SK-N-SH (cell line): ENCODE measurements at regions not wholly inside any gene's neighbourhood (a gene's known extent, or its start where the extent isn't known, plus 50 kb on each side); places are given as distances from the start of the nearest gene placed in this dataset.

Source experiments
- CTCF ChIA-PET: fragments of 300-600, 350-600 bp; formaldehyde crosslinking; extraction: SDS; loops from one replicate; lab custom pipeline; 2021; lab: Yijun Ruan, JAX
- POLR2A ChIA-PET: fragments of 350-600 bp; sonication (Branson Sonifier 250); formaldehyde crosslinking; extraction: SDS; loops from one replicate; lab custom pipeline; 2020; ENCODE audit warnings: antibody characterized with exemption, inconsistent platforms; lab: Yijun Ruan, JAX
- DNase-seq: peaks from one replicate; pipeline ENCODE4 v3.0.0; 2012
- H2AFZ ChIP-seq: fragments of 200-600 bp; sonication (generic); 2 replicates; pipeline ENCODE4 v1.8.1; 2016; ENCODE audit warnings: antibody characterized with exemption, mild to moderate bottlenecking, low read depth
- H3F3A ChIP-seq: fragments of 200-600 bp; sonication (generic); replicated peaks from 2 replicates; pipeline ENCODE3; 2016; ENCODE audit warnings: antibody characterized with exemption, mild to moderate bottlenecking; ENCODE audit not compliant: insufficient read depth
- H3K27ac ChIP-seq, 2 experiments: fragments of 200-500 bp in 1 of 2; fragments of 200-600 bp in 1 of 2; sonication (Bioruptor generic) in 1 of 2; sonication (generic), shearing (Covaris generic) in 1 of 2; 2 replicates each; pipeline versions ENCODE4 v1.5.1 to v1.6.1; 2014 to 2016; ENCODE audit warnings: low read depth in 2 of 2, inconsistent platforms in 1 of 2, low read length in 1 of 2, mild to moderate bottlenecking in 1 of 2, mixed read lengths in 1 of 2
- H3K27me3 ChIP-seq: fragments of 200-600 bp; sonication (generic), shearing (Covaris generic); 2 replicates; pipeline ENCODE4 v1.6.1; 2016; ENCODE audit warnings: mixed run types; ENCODE audit not compliant: insufficient read depth
- H3K36me3 ChIP-seq, 2 experiments: fragments of 200-500 bp in 1 of 2; fragments of 200-600 bp in 1 of 2; sonication (Bioruptor generic) in 1 of 2; sonication (generic) in 1 of 2; replicated peaks in 1 of 2; 2 replicates each; pipeline versions ENCODE3 to v1.5.1; 2014 to 2016; ENCODE audit warnings: low read length in 1 of 2, mild to moderate bottlenecking in 1 of 2; ENCODE audit not compliant: insufficient read depth in 2 of 2, control insufficient read depth in 1 of 2
- H3K4me1 ChIP-seq, 2 experiments: fragments of 200-500 bp in 1 of 2; fragments of 200-600 bp in 1 of 2; sonication (Bioruptor generic) in 1 of 2; sonication (generic), shearing (Covaris generic) in 1 of 2; 2 replicates each; pipeline versions ENCODE4 v1.5.1 to v1.6.1; 2014 to 2016; ENCODE audit warnings: low read depth in 1 of 2, low read length in 1 of 2, mixed run types in 1 of 2; ENCODE audit not compliant: insufficient read depth in 2 of 2, control insufficient read depth in 1 of 2
- H3K4me2 ChIP-seq: fragments of 200-600 bp; sonication (generic), shearing (Covaris generic); 2 replicates; pipeline ENCODE4 v1.6.1; 2017; ENCODE audit warnings: mixed run types
- H3K4me3 ChIP-seq, 2 experiments: fragments of 200-500 bp in 1 of 2; fragments of 200-600 bp in 1 of 2; sonication (Bioruptor generic) in 1 of 2; sonication (generic), shearing (Covaris generic) in 1 of 2; 2 replicates each; pipeline versions ENCODE4 v1.5.1 to v1.8.1; 2014 to 2016; ENCODE audit warnings: low read depth in 2 of 2, inconsistent platforms in 1 of 2, low read length in 1 of 2, mild to moderate bottlenecking in 1 of 2, mixed read lengths in 1 of 2, moderate library complexity in 1 of 2
- H3K79me2 ChIP-seq: fragments of 200-600 bp; sonication (generic); 2 replicates; pipeline ENCODE4 v1.8.1; 2017; ENCODE audit warnings: mild to moderate bottlenecking; ENCODE audit not compliant: insufficient read depth
- H3K9ac ChIP-seq: fragments of 200-600 bp; sonication (generic); 2 replicates; pipeline ENCODE4 v1.6.1; 2017; ENCODE audit warnings: mixed run types
- H3K9me2 ChIP-seq: fragments of 200-600 bp; sonication (generic); 2 replicates; pipeline ENCODE4 v1.6.1; 2017; ENCODE audit warnings: mixed run types
- H3K9me3 ChIP-seq: fragments of 200-600 bp; sonication (generic); 2 replicates; pipeline ENCODE4 v1.6.1; 2017; ENCODE audit warnings: mixed run types, mild to moderate bottlenecking, moderate library complexity
- H4K20me1 ChIP-seq: fragments of 200-600 bp; sonication (generic); 2 replicates; pipeline ENCODE4 v1.6.1; 2017; ENCODE audit warnings: mild to moderate bottlenecking, mixed run types; ENCODE audit not compliant: insufficient read depth
- CHD2 ChIP-seq: fragments of 150-350 bp; IDR thresholded peaks from 2 replicates; pipeline ENCODE4 v1.6.1; 2018; ENCODE audit warnings: low read length; ENCODE audit not compliant: partially characterized antibody
- CTCF ChIP-seq: fragments of 200-600 bp; sonication (generic); IDR thresholded peaks from 2 replicates; pipeline ENCODE4 v1.6.1; 2017; ENCODE audit warnings: antibody characterized with exemption, mild to moderate bottlenecking, moderate library complexity
- ELF1 ChIP-seq: IDR thresholded peaks from 2 replicates; pipeline ENCODE4 v1.4.0; 2012
- EP300 ChIP-seq, 2 experiments: IDR thresholded peaks; 2 replicates each; pipeline versions ENCODE4 v1.4.0 to v1.6.1; 2012; ENCODE audit warnings: borderline replicate concordance in 1 of 2, low read depth in 1 of 2, low read length in 1 of 2
- FOXJ3 ChIP-seq: sonication (generic); formaldehyde crosslinking; IDR thresholded peaks from 2 replicates; pipeline ENCODE4 v1.5.1; 2020; ENCODE audit warnings: mild to moderate bottlenecking, missing genetic modification reagents
- FOXM1 ChIP-seq: IDR thresholded peaks from 2 replicates; pipeline ENCODE4 v1.4.0; 2012; ENCODE audit warnings: low read depth, mild to moderate bottlenecking
- GABPA ChIP-seq: IDR thresholded peaks from 2 replicates; pipeline ENCODE4 v1.4.0; 2012; ENCODE audit warnings: low read depth, mild to moderate bottlenecking
- GATA2 ChIP-seq: sonication (generic); formaldehyde crosslinking; IDR thresholded peaks from 2 replicates; pipeline ENCODE4 v1.5.0; 2020; ENCODE audit warnings: mild to moderate bottlenecking, missing genetic modification reagents
- JUND ChIP-seq: IDR thresholded peaks from 2 replicates; pipeline ENCODE4 v1.4.0; 2012
- MAX ChIP-seq: IDR thresholded peaks from 2 replicates; pipeline ENCODE4 v1.4.0; 2012; ENCODE audit warnings: low read depth
- MEF2A ChIP-seq: IDR thresholded peaks from 2 replicates; pipeline ENCODE4 v1.4.0; 2012; ENCODE audit warnings: low read depth, borderline replicate concordance
- MXI1 ChIP-seq: IDR thresholded peaks from 2 replicates; pipeline ENCODE4 v1.6.1; 2012; ENCODE audit warnings: mild to moderate bottlenecking, low read depth, low read length, improper control_type of control experiment
- NFIC ChIP-seq: IDR thresholded peaks from 2 replicates; pipeline ENCODE4 v1.4.0; 2012; ENCODE audit warnings: borderline replicate concordance
- NRF1 ChIP-seq: IDR thresholded peaks from 2 replicates; pipeline ENCODE4 v1.6.1; 2012; ENCODE audit warnings: low read depth, mild to moderate bottlenecking, low read length
- POLR2AphosphoS5 ChIP-seq: IDR thresholded peaks from 2 replicates; pipeline ENCODE4 v1.6.1; 2012; ENCODE audit warnings: low read depth, low read length
- RAD21 ChIP-seq: IDR thresholded peaks from 2 replicates; pipeline ENCODE4 v1.6.1; 2012; ENCODE audit warnings: mild to moderate bottlenecking, low read length
- RCOR1 ChIP-seq: fragments of 150-350 bp; IDR thresholded peaks from 2 replicates; pipeline ENCODE4 v1.6.1; 2017; ENCODE audit warnings: antibody characterized with exemption, low read length
- RFX5 ChIP-seq: IDR thresholded peaks from 2 replicates; pipeline ENCODE4 v1.6.1; 2012; ENCODE audit warnings: mild to moderate bottlenecking, improper control_type of control experiment, low read length
- RXRA ChIP-seq: IDR thresholded peaks from 2 replicates; pipeline ENCODE4 v1.4.0; 2012; ENCODE audit warnings: low read depth, mild to moderate bottlenecking, borderline replicate concordance
- SMC3 ChIP-seq: IDR thresholded peaks from 2 replicates; pipeline ENCODE4 v1.6.1; 2012; ENCODE audit warnings: low read depth, low read length, improper control_type of control experiment
- TAF1 ChIP-seq: IDR thresholded peaks from 2 replicates; pipeline ENCODE4 v1.6.1; 2012; ENCODE audit warnings: low read depth, mild to moderate bottlenecking, low read length, moderate library complexity, borderline replicate concordance
- WGBS: methylation state at CpG from one replicate; pipeline ENCODE4 v1.1.6; 2017; ENCODE audit warnings: low lambda C conversion rate; 5-methylcytosine and 5-hydroxymethylcytosine counted together
- TF ChIP-seq, protein P1 (sequence below): IDR thresholded peaks from 2 replicates; pipeline ENCODE4 v1.4.0; 2012; ENCODE audit warnings: low read depth, borderline replicate concordance

GRCh38 chr13:50277906-50278305 is 262.7 kb downstream of the KCNRG start:
- TF ChIP-seq NFIC (no peak), RAD21 (no peak), EP300 (IDR thresholded peaks at IDR 0.05; ENCODE audit: borderline replicate concordance in 1 of 2, low read depth in 1 of 2, low read length in 1 of 2) (no peak), MXI1 (no peak), GATA2 (CRISPR knock-in tag) (no peak), CTCF (no peak)
- no peak overlapping the region for H3K4me2 ChIP-seq
- ChIA-PET CTCF (interaction anchor here (1.6 kb wide), 1 partner anchor 11 kb away, joined by 3 read pairs; no protein-coding TSS in a partner anchor), POLR2A (no interaction called here)
- no peak overlapping the region for H3K27ac ChIP-seq
- H3K36me3 ChIP-seq = no peaks in the 10 kb centered on the region
- no peaks in the 10 kb centered on the region for H3K9me2 ChIP-seq
- H4K20me1 ChIP-seq = no peaks in the 10 kb centered on the region
- H3K79me2 ChIP-seq = no peaks in the 10 kb centered on the region
- H3F3A ChIP-seq = no peaks in the 10 kb centered on the region
- H3K4me1 ChIP-seq = no peaks in the 10 kb centered on the region
- H3K27me3 ChIP-seq = no peaks in the 10 kb centered on the region
- H2AFZ ChIP-seq = no peak overlapping the region
- no peak overlapping the region for H3K4me3 ChIP-seq
- no peak for DNase-seq
- WGBS = 75% methylated on average over 7 of the region's 7 CpGs
- no peak overlapping the region for H3K9ac ChIP-seq
- 0 out of 2 replicates have a peak, but pooled peaks cover 3% of the 10 kb centered on the region for H3K9me3 ChIP-seq

GRCh38 chr13:50280441-50280937 is 265.2 kb downstream of the KCNRG start:
- no peaks in the 10 kb centered on the region for H3K27me3 ChIP-seq
- no peak overlapping the region for H3K4me2 ChIP-seq
- no peak overlapping the region for H2AFZ ChIP-seq
- 73% methylated on average over 4 of the region's 4 CpGs for WGBS
- no peak for TF ChIP-seq POLR2AphosphoS5
- TF ChIP-seq, protein P1, sequence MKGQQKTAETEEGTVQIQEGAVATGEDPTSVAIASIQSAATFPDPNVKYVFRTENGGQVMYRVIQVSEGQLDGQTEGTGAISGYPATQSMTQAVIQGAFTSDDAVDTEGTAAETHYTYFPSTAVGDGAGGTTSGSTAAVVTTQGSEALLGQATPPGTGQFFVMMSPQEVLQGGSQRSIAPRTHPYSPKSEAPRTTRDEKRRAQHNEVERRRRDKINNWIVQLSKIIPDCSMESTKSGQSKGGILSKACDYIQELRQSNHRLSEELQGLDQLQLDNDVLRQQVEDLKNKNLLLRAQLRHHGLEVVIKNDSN = no peak
- TF ChIP-seq SMC3 = no peak
- TF ChIP-seq RCOR1 = no peak
- TF ChIP-seq RFX5 = no peak
- TF ChIP-seq GATA2 (CRISPR knock-in tag) = no peak
- no peak for TF ChIP-seq CHD2
- no peak for TF ChIP-seq NRF1
- TF ChIP-seq MAX = no peak
- no peak for TF ChIP-seq TAF1
- no peak for TF ChIP-seq JUND
- no peak for TF ChIP-seq FOXJ3 (CRISPR knock-in tag)
- no peak for TF ChIP-seq ELF1
- TF ChIP-seq MEF2A = no peak
- no peak for TF ChIP-seq EP300 (IDR thresholded peaks at IDR 0.05; ENCODE audit: borderline replicate concordance in 1 of 2, low read depth in 1 of 2, low read length in 1 of 2)
- TF ChIP-seq MXI1 = no peak
- no peak for TF ChIP-seq GABPA
- TF ChIP-seq RXRA = no peak
- no peak for TF ChIP-seq FOXM1
- H3K9me2 ChIP-seq = no peaks in the 10 kb centered on the region
- DNase-seq = no peak
- H3K9ac ChIP-seq = no peak overlapping the region
- ChIA-PET POLR2A (no interaction called here), CTCF (interaction anchor here (1.3 kb wide), 1 partner anchor 11 kb away, joined by 4 read pairs; no protein-coding TSS in a partner anchor)
- H3F3A ChIP-seq = no peaks in the 10 kb centered on the region
- no peak overlapping the region for H3K4me3 ChIP-seq
- no peaks in the 10 kb centered on the region for H4K20me1 ChIP-seq
- no peaks in the 10 kb centered on the region for H3K4me1 ChIP-seq
- H3K9me3 ChIP-seq = 0 out of 2 replicates have a peak, but pooled peaks cover 3% of the 10 kb centered on the region
- H3K36me3 ChIP-seq = no peaks in the 10 kb centered on the region
- no peak overlapping the region for H3K27ac ChIP-seq
- H3K79me2 ChIP-seq = no peaks in the 10 kb centered on the region
